ENCODE measurements at regions not wholly inside any gene's neighbourhood (a gene's known extent, or its start where the extent isn't known, plus 50 kb on each side); places are given as distances from the start of the nearest gene placed in this dataset.

GRCh38 chr10:117788911-117789310 lies 246.4 kb downstream of the EMX2 start:
- no peak for TF ChIP-seq CTCF (IDR thresholded peaks at IDR 0.05; ENCODE audit: extremely low read depth, missing control alignments)
- no peak for DNase-seq (ENCODE audit: low spot score)

GRCh38 chr10:117790179-117790578 lies 247.6 kb downstream of the EMX2 start:
- no peak for TF ChIP-seq CTCF (IDR thresholded peaks at IDR 0.05; ENCODE audit: extremely low read depth, missing control alignments)
- DNase-seq (ENCODE audit: low spot score) = no peak

- DNase-seq (ENCODE audit: low spot score) = no peak
- TF ChIP-seq CTCF (IDR thresholded peaks at IDR 0.05; ENCODE audit: extremely low read depth, missing control alignments) = no peak
These were observed 248.1 kb downstream of the EMX2 start for GRCh38 chr10:117790621-117791020.

- no peak for DNase-seq (ENCODE audit: low spot score)
- TF ChIP-seq CTCF (IDR thresholded peaks at IDR 0.05; ENCODE audit: extremely low read depth, missing control alignments) = no peak
These were observed 249.7 kb downstream of the EMX2 start for GRCh38 chr10:117792214-117792613.

- no peak for DNase-seq (ENCODE audit: low spot score)
- TF ChIP-seq CTCF (IDR thresholded peaks at IDR 0.05; ENCODE audit: extremely low read depth, missing control alignments) = no peak
These were observed 250.5 kb downstream of the RAB11FIP2 start for GRCh38 chr10:117796130-117796745.

- TF ChIP-seq CTCF (IDR thresholded peaks at IDR 0.05; ENCODE audit: extremely low read depth, missing control alignments) = no peak
These were observed 249.4 kb downstream of the RAB11FIP2 start for GRCh38 chr10:117797296-117797695.

GRCh38 chr10:117801691-117802090 lies 245.1 kb downstream of the RAB11FIP2 start:
- TF ChIP-seq CTCF (IDR thresholded peaks at IDR 0.05; ENCODE audit: extremely low read depth, missing control alignments) = no peak
- DNase-seq (ENCODE audit: low spot score) = no peak

More at GRCh38 chr10:117797296-117797695, 249.4 kb downstream of the RAB11FIP2 start:
- no peak for DNase-seq (ENCODE audit: low spot score)

All from GM20000 (cell line).